Psoas muscle (tissue), 7 donors: ENCODE measurements at regions not wholly inside any gene's neighbourhood (a gene's known extent, or its start where the extent isn't known, plus 50 kb on each side); places are given as distances from the start of the nearest gene placed in this dataset.

Experiments used
- ATAC-seq, 4 donors: fragments of 200-7000 bp; cut with Tn5 transposase; one replicate each; pipeline ENCODE4 v1.9.1; 2020; ENCODE audit warnings: moderate library complexity in 3 of 4, mild to moderate bottlenecking in 2 of 4
- DNase-seq, 2 donors: peaks; one replicate each; pipeline ENCODE4 v3.0.0-alpha.2; 2020
- H3K27ac ChIP-seq: fragments of 200-600 bp; one replicate; pipeline ENCODE4 v1.8.0; 2022
- H3K27me3 ChIP-seq, 3 donors: fragments of 200-600 bp in 1 of 3; one replicate each; pipeline versions ENCODE4 v1.6.1 to v1.8.0; 2013 to 2022; ENCODE audit warnings: low read length in 2 of 3, mild to moderate bottlenecking in 2 of 3, moderate library complexity in 1 of 3; ENCODE audit not compliant: insufficient read depth in 3 of 3
- H3K36me3 ChIP-seq, 2 donors: fragments of 200-600 bp in 1 of 2; one replicate each; pipeline versions ENCODE4 v1.6.1 to v1.8.0; 2013 to 2022; ENCODE audit warnings: low read depth in 1 of 2, mild to moderate bottlenecking in 1 of 2, moderate library complexity in 1 of 2; ENCODE audit not compliant: insufficient read depth in 1 of 2
- H3K4me1 ChIP-seq: fragments of 200-600 bp; one replicate; pipeline ENCODE4 v1.8.0; 2022
- H3K4me3 ChIP-seq: fragments of 200-600 bp; one replicate; pipeline ENCODE4 v1.8.0; 2022; ENCODE audit warnings: mild to moderate bottlenecking
- H3K9me3 ChIP-seq: fragments of 200-600 bp; one replicate; pipeline ENCODE4 v1.8.0; 2022
- CTCF ChIP-seq: fragments of 200-600 bp; IDR thresholded peaks from one replicate; pipeline ENCODE4 v1.8.0; 2022; ENCODE audit warnings: antibody characterized with exemption
- WGBS, 3 donors: extraction: QIAGEN DNeasy Blood & Tissue Kit; methylation state at CpG; one replicate each; pipeline versions ENCODE4 v1.1.6 to v1.1.7; 2013; 5-methylcytosine and 5-hydroxymethylcytosine counted together
- intact Hi-C, 2 donors: fragments of 100-400 bp; cut with DNase I; formaldehyde crosslinking; loops; one replicate each; pipeline versions ENCODE4 v1.11.0 to v1.14.2; 2022
- donor health status: healthy with polysubstance abuse.
- donor health status: DM: no; HTN: no; CAD: no; lungs with moderate emphysema.
- donor health status: Bipolar disorder and iron deficiency.
- donor health status: healthy.
- donor health status: DM: yes; HTN: yes; CAD: no.
- donor health status: DM: no; HTN: no; CAD: no.
- donor health status: DM: yes; HTN: yes; CAD: no.

- intact Hi-C loops: no loop called here
- DNase-seq (peak in 1 of 2 donors; percentile 41), ATAC-seq (no peak)
Observed at GRCh38 chr17:77506371-77506991, 365.7 kb downstream of the SEC14L1 start.

GRCh38 chr17:77507111-77507885, 366.5 kb downstream of the SEC14L1 start:
- ATAC-seq (no peak), DNase-seq (peak in 1 of 2 donors; percentile 46)
- no peaks in the 10 kb centered on the region for H3K4me1 ChIP-seq
- H3K27me3 ChIP-seq: no peaks in the 10 kb centered on the region
- H3K9me3 ChIP-seq: peaks cover 8% of the 10 kb centered on the region
- TF ChIP-seq CTCF: no peak
- WGBS, 3 donors: 62 to 67% (median 62%) methylated on average over 19 of the region's 19 CpGs
- H3K27ac ChIP-seq: no peak overlapping the region
- H3K36me3 ChIP-seq: no peaks in the 10 kb centered on the region
- intact Hi-C loops: no loop called here
- H3K4me3 ChIP-seq: no peak overlapping the region

More at GRCh38 chr17:77506371-77506991, 365.7 kb downstream of the SEC14L1 start:
- H3K4me1 ChIP-seq: no peaks in the 10 kb centered on the region
- 83 to 87% (median 83%) methylated on average over 26 to 27 of the region's 27 CpGs for WGBS, 3 donors
- no peak for TF ChIP-seq CTCF
- no peak overlapping the region for H3K4me3 ChIP-seq
- no peaks in the 10 kb centered on the region for H3K27me3 ChIP-seq
- H3K36me3 ChIP-seq: peaks cover 0 to 2% of the 10 kb centered on the region in 2 donors
- peaks cover 3% of the 10 kb centered on the region for H3K9me3 ChIP-seq
- H3K27ac ChIP-seq: no peak overlapping the region

DNA sequence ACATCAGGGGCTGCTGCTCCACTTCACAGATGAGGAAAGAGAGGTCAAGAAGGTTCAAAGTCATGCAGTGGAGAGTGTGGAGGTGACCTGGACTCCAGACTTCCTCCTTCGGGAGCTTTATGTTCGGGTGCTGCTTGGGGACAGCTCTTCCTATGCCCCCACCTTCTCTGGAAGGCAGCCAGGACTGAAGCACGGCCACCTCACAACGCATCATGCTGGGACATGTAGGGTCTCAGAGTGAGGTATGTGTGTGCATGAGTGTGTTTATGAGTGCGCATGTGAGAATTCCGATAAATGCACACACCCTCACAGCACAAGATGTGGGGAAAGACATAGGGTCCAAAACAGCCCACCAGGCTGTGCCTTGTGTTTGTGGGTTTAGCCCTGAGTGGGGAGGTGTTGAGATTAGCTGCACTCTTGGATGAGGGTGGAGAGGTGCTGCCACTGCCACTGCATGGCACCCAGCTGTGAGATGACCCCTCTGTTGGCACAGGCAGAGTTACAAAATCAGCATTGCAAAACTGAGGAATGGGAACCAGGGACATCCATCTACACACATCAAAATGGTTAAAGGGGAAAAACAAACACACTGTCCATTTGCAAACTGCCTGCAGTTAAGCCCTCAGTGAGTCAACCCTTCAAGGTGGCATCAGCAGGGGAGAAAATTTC, 367.4 kb downstream of the SEC14L1 start:
- no peaks in the 10 kb centered on the region for H3K36me3 ChIP-seq
- intact Hi-C loops: no loop called here
- no peaks in the 10 kb centered on the region for H3K4me1 ChIP-seq
- TF ChIP-seq CTCF: no peak
- no peak for ATAC-seq
- no peaks in the 10 kb centered on the region for H3K27me3 ChIP-seq
- no peak overlapping the region for H3K4me3 ChIP-seq
- WGBS, 3 donors: 51 to 67% (median 57%) methylated on average over 6 of the region's 6 CpGs
- H3K27ac ChIP-seq: no peak overlapping the region
- peaks cover 8% of the 10 kb centered on the region for H3K9me3 ChIP-seq
- peak in 1 of 2 donors; percentile 9 for DNase-seq

DNA sequence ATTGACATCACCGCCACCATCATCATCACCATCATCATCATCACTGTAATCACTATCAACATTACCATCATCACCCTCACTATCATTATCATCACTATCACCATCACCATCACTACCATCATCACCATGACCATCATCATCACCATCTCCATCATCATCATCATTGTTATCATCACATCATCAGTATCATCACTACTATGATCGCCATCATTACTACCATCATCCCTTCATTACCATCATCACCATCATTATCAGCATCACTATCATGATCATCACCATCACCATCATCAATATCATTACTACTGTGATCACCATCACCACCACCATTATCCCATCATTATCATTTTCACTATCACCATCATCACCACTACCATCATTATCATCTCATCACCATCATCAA, 368.3 kb downstream of the SEC14L1 start:
- intact Hi-C loops: no loop called here
- no peaks in the 10 kb centered on the region for H3K36me3 ChIP-seq

More for the DNA sequence above, 368.3 kb downstream of the SEC14L1 start:
- Histone ChIP-seq H3K4me1 (no peaks in the 10 kb centered on the region), H3K27ac (no peak overlapping the region), H3K27me3 (no peaks in the 10 kb centered on the region), H3K9me3 (peaks cover 8% of the 10 kb centered on the region), H3K4me3 (no peak overlapping the region)
- DNase-seq (no peak), ATAC-seq (no peak)
- WGBS, 3 donors: 93 to 100% (median 96%) methylated on average over 2 of the region's 2 CpGs
- no peak for TF ChIP-seq CTCF
